ENCODE measurements at regions not wholly inside any gene's neighbourhood (a gene's known extent, or its start where the extent isn't known, plus 50 kb on each side); places are given as distances from the start of the nearest gene placed in this dataset.

DNA sequence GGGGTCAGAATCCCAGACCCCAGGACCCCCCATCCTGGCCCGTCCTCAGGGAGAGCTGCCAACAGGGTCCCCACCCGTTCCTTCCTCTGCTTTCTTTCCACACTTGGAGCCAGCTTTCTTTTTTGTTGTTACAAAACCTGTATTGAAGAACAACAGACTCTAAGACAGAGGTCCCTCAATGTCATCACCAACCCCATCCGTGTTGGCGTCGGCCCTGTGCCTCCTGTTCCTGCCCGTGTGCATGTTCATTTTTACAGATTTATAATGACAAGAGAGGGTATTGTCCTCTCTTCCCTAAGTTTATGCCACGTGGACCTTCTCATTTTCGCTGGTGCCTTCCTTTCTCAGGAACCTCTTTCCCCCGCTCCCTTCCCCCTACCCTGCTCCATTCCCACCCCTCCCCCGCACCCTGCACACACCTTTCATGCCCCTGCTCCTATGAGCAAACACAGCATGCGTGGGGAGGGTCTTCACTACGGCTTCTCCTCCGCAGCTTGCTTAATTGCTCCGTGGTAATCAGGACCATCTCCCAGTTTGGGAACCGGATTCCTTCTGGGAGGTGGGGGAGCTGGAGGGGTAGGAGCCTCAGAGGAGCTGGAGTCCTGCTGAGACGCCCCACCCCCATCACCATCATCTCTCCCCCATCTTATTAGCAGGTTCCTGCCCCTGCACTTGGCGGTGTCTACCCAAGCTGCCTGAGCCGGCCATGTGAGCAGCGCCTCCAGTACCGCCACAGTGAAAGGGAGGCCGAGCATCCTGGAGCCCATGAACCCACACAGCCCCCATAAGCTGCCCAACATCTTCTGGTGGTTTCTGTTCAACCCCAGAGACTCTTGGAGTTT is 88.0 kb upstream of the INSIG1 start:
- no peak for TF ChIP-seq POLR2AphosphoS5 (IDR thresholded peaks at IDR 0.05; ENCODE audit: low read depth, low read length)
- TF ChIP-seq SIN3A (IDR thresholded peaks at IDR 0.05; ENCODE audit: borderline replicate concordance, insufficient read depth, low read length) = no peak
- TF ChIP-seq TAF1 (IDR thresholded peaks at IDR 0.05; ENCODE audit: borderline replicate concordance, insufficient read depth, low read length) = no peak
- TF ChIP-seq, protein P1, sequence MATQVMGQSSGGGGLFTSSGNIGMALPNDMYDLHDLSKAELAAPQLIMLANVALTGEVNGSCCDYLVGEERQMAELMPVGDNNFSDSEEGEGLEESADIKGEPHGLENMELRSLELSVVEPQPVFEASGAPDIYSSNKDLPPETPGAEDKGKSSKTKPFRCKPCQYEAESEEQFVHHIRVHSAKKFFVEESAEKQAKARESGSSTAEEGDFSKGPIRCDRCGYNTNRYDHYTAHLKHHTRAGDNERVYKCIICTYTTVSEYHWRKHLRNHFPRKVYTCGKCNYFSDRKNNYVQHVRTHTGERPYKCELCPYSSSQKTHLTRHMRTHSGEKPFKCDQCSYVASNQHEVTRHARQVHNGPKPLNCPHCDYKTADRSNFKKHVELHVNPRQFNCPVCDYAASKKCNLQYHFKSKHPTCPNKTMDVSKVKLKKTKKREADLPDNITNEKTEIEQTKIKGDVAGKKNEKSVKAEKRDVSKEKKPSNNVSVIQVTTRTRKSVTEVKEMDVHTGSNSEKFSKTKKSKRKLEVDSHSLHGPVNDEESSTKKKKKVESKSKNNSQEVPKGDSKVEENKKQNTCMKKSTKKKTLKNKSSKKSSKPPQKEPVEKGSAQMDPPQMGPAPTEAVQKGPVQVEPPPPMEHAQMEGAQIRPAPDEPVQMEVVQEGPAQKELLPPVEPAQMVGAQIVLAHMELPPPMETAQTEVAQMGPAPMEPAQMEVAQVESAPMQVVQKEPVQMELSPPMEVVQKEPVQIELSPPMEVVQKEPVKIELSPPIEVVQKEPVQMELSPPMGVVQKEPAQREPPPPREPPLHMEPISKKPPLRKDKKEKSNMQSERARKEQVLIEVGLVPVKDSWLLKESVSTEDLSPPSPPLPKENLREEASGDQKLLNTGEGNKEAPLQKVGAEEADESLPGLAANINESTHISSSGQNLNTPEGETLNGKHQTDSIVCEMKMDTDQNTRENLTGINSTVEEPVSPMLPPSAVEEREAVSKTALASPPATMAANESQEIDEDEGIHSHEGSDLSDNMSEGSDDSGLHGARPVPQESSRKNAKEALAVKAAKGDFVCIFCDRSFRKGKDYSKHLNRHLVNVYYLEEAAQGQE (IDR thresholded peaks at IDR 0.05; ENCODE audit: insufficient read depth in 1 of 2, low read depth in 2 of 2, low read length in 2 of 2) = no peak

All from PFSK-1 (cell line).